WTC11 (cell line): ENCODE measurements at regions not wholly inside any gene's neighbourhood (a gene's known extent, or its start where the extent isn't known, plus 50 kb on each side); places are given as distances from the start of the nearest gene placed in this dataset.

ENCODE experiments used
- ATAC-seq: fragments of 200-7000 bp; cut with Tn5 transposase; 2 replicates; pipeline ENCODE4 v1.10.0; 2021; ENCODE audit warnings: mild to moderate bottlenecking, moderate library complexity
- CTCF ChIA-PET: fragments of 300-600 bp; sonication (Branson Sonifier 250); formaldehyde crosslinking; loops from one replicate; lab custom pipeline; 2021; ENCODE audit warnings: antibody characterized with exemption; lab: Charles Lee
- POLR2A ChIA-PET: fragments of 350-600 bp; sonication (Branson Sonifier 250); formaldehyde crosslinking; loops from one replicate; lab custom pipeline; 2021; ENCODE audit warnings: antibody characterized with exemption; lab: Charles Lee
- DNase-seq: peaks from one replicate; pipeline ENCODE4 v3.0.0; 2021; ENCODE audit warnings: low spot score
- H3K27ac Mint-ChIP-seq: 2 replicates; pipeline ENCODE4 v1.8.0; 2021; ENCODE audit warnings: mixed read lengths
- H3K27me3 Mint-ChIP-seq: 2 replicates; pipeline ENCODE4 v1.8.0; 2021; ENCODE audit warnings: low read depth, mild to moderate bottlenecking, moderate library complexity, mixed read lengths
- H3K36me3 Mint-ChIP-seq: 2 replicates; pipeline ENCODE4 v1.8.0; 2021; ENCODE audit warnings: mixed read lengths
- H3K4me1 Mint-ChIP-seq: 2 replicates; pipeline ENCODE4 v1.8.0; 2022; ENCODE audit warnings: mixed read lengths
- H3K4me3 Mint-ChIP-seq: 2 replicates; pipeline ENCODE4 v1.8.0; 2021; ENCODE audit warnings: mild to moderate bottlenecking, moderate library complexity, mixed read lengths
- H3K9me3 Mint-ChIP-seq: 2 replicates; pipeline ENCODE4 v1.8.0; 2021; ENCODE audit warnings: mixed read lengths
- ARID4B ChIP-seq: sonication (generic); formaldehyde crosslinking; IDR thresholded peaks from 2 replicates; pipeline ENCODE4 v1.8.0; 2023; ENCODE audit warnings: missing genetic modification reagents, mild to moderate bottlenecking, borderline replicate concordance
- ATF2 ChIP-seq: sonication (generic); formaldehyde crosslinking; IDR thresholded peaks from 2 replicates; pipeline ENCODE4 v1.8.1; 2022; ENCODE audit warnings: low read depth, missing genetic modification reagents, borderline replicate concordance
- ATF6 ChIP-seq: sonication (generic); formaldehyde crosslinking; IDR thresholded peaks from 2 replicates; pipeline ENCODE4 v1.8.1; 2023; ENCODE audit warnings: mild to moderate bottlenecking, missing genetic modification reagents
- CBFB ChIP-seq: sonication (generic); formaldehyde crosslinking; IDR thresholded peaks from 2 replicates; pipeline ENCODE4 v1.8.1; 2022; ENCODE audit warnings: mild to moderate bottlenecking, low read depth, missing genetic modification reagents
- ESRRA ChIP-seq: sonication (generic); formaldehyde crosslinking; IDR thresholded peaks from 2 replicates; pipeline ENCODE4 v1.8.1; 2022; ENCODE audit warnings: mild to moderate bottlenecking, missing genetic modification reagents, borderline replicate concordance
- FOXK1 ChIP-seq: sonication (generic); formaldehyde crosslinking; IDR thresholded peaks from 2 replicates; pipeline ENCODE4 v1.8.0; 2022; ENCODE audit warnings: mild to moderate bottlenecking, moderate library complexity, missing genetic modification reagents
- HMGA2 ChIP-seq: fragments of 250-450 bp; sonication (Bioruptor Pico); IDR thresholded peaks from 2 replicates; pipeline ENCODE4 v1.4.0; 2021; ENCODE audit warnings: mild to moderate bottlenecking, moderate library complexity
- MLX ChIP-seq: sonication (generic); formaldehyde crosslinking; IDR thresholded peaks from 2 replicates; pipeline ENCODE4 v1.8.1; 2023; ENCODE audit warnings: mild to moderate bottlenecking, missing genetic modification reagents, moderate library complexity
- MYBL2 ChIP-seq: sonication (generic); formaldehyde crosslinking; IDR thresholded peaks from 2 replicates; pipeline ENCODE4 v1.8.1; 2023; ENCODE audit warnings: mild to moderate bottlenecking, moderate library complexity, missing genetic modification reagents
- NFE2L1 ChIP-seq: sonication (generic); formaldehyde crosslinking; IDR thresholded peaks from 2 replicates; pipeline ENCODE4 v1.8.1; 2023; ENCODE audit warnings: missing genetic modification reagents
- NR3C1 ChIP-seq: sonication (generic); formaldehyde crosslinking; conservative IDR thresholded peaks from 2 replicates; pipeline ENCODE4 v1.8.1; 2023; ENCODE audit warnings: low read depth, mild to moderate bottlenecking, missing genetic modification reagents
- RELA ChIP-seq: sonication (generic); formaldehyde crosslinking; IDR thresholded peaks from 2 replicates; pipeline ENCODE4 v1.8.1; 2022; ENCODE audit warnings: missing genetic modification reagents, mild to moderate bottlenecking, borderline replicate concordance
- RORB ChIP-seq: fragments of 250-450 bp; sonication (Bioruptor Pico); IDR thresholded peaks from 2 replicates; pipeline ENCODE4 v1.9.0; 2021; ENCODE audit warnings: mild to moderate bottlenecking
- SMAD3 ChIP-seq: sonication (generic); formaldehyde crosslinking; IDR thresholded peaks from 2 replicates; pipeline ENCODE4 v1.8.0; 2022; ENCODE audit warnings: missing genetic modification reagents, mild to moderate bottlenecking, borderline replicate concordance
- ZMAT4 ChIP-seq: fragments of 250-450 bp; sonication (Bioruptor Pico); IDR thresholded peaks from 2 replicates; pipeline ENCODE4 v1.9.0; 2021; ENCODE audit warnings: mild to moderate bottlenecking
- ZNF138 ChIP-seq: sonication (generic); formaldehyde crosslinking; conservative IDR thresholded peaks from 2 replicates; pipeline ENCODE4 v1.8.1; 2022; ENCODE audit warnings: mild to moderate bottlenecking, moderate library complexity, missing genetic modification reagents
- ZNF219 ChIP-seq: sonication (generic); formaldehyde crosslinking; IDR thresholded peaks from 2 replicates; pipeline ENCODE4 v1.8.0; 2023; ENCODE audit warnings: missing genetic modification reagents, mild to moderate bottlenecking, borderline replicate concordance
- ZNF263 ChIP-seq: sonication (generic); formaldehyde crosslinking; IDR thresholded peaks from 2 replicates; pipeline ENCODE4 v1.8.1; 2022; ENCODE audit warnings: low read depth, mild to moderate bottlenecking, moderate library complexity, missing genetic modification reagents
- ZNF671 ChIP-seq: fragments of 250-450 bp; sonication (Bioruptor Pico); IDR thresholded peaks from 2 replicates; pipeline ENCODE4 v1.8.0; 2021; ENCODE audit warnings: mild to moderate bottlenecking

- TF ChIP-seq ATF6 (CRISPR knock-in tag) (no peak), CBFB (CRISPR knock-in tag) (no peak), ZNF138 (CRISPR knock-in tag) (no peak), ESRRA (CRISPR knock-in tag) (no peak), RORB (CRISPR knock-in tag) (no peak), MYBL2 (CRISPR knock-in tag) (no peak)
Observed at GRCh38 chr2:164110515-164110914, 374.7 kb upstream of the FIGN start (continued).

GRCh38 chr2:164109006-164109405 lies 373.2 kb upstream of the FIGN start:
- Mint-ChIP-seq H3K4me1 (0 out of 2 replicates have a peak, but pooled peaks cover 6% of the 10 kb centered on the region), H3K27me3 (no peaks in the 10 kb centered on the region)
- no peak for TF ChIP-seq ATF2
- TF ChIP-seq ZMAT4 (CRISPR knock-in tag), result no peak
- TF ChIP-seq ATF6 (CRISPR knock-in tag), result no peak
- TF ChIP-seq MLX (CRISPR knock-in tag), result no peak
- no peak for TF ChIP-seq ZNF263 (CRISPR knock-in tag)
- no peak for TF ChIP-seq NFE2L1
- TF ChIP-seq MYBL2 (CRISPR knock-in tag), result no peak
- no peak for TF ChIP-seq HMGA2
- no peak for TF ChIP-seq ARID4B
- no peak for TF ChIP-seq ZNF138 (CRISPR knock-in tag)
- TF ChIP-seq ZNF671 (CRISPR knock-in tag), result no peak
- TF ChIP-seq ZNF219 (CRISPR knock-in tag), result no peak
- TF ChIP-seq RELA (CRISPR knock-in tag), result no peak
- no peak for TF ChIP-seq SMAD3 (CRISPR knock-in tag)
- TF ChIP-seq FOXK1 (CRISPR knock-in tag), result no peak
- TF ChIP-seq NR3C1, result no peak
- TF ChIP-seq, all 79 proteins: peak for 0
- peak; percentile 32 for ATAC-seq
- POLR2A ChIA-PET, result no interaction called here
- H3K27ac Mint-ChIP-seq, result no peak overlapping the region
- 0 out of 2 replicates have a peak, but pooled peaks cover 4% of the 10 kb centered on the region for H3K36me3 Mint-ChIP-seq
- CTCF ChIA-PET, result no interaction called here
- no peak for DNase-seq
- no peak overlapping the region for H3K4me3 Mint-ChIP-seq
- peaks cover 5% of the 10 kb centered on the region for H3K9me3 Mint-ChIP-seq
